SK-N-SH treated with all-trans-retinoic acid at 6 μM for 48 hours (cell line): ENCODE measurements at regions not wholly inside any gene's neighbourhood (a gene's known extent, or its start where the extent isn't known, plus 50 kb on each side); places are given as distances from the start of the nearest gene placed in this dataset.

Experiments
- ATAC-seq: fragments of 200-7000 bp; cut with Tn5 transposase; 3 replicates; pipeline ENCODE4 v1.9.1; 2020; ENCODE audit warnings: mild to moderate bottlenecking, moderate library complexity
- ARNTL ChIP-seq: fragments of 450-650 bp; formaldehyde crosslinking; IDR thresholded peaks from 2 replicates; pipeline ENCODE4 v1.5.0; 2020; ENCODE audit warnings: low read depth, mild to moderate bottlenecking, moderate library complexity, borderline replicate concordance
- BACH2 ChIP-seq: fragments of 250-450 bp; sonication (Bioruptor Pico); IDR thresholded peaks from 2 replicates; pipeline ENCODE4 v1.9.0; 2021; ENCODE audit warnings: mild to moderate bottlenecking, borderline replicate concordance
- GLIS3 ChIP-seq: fragments of 250-450 bp; sonication (Bioruptor Pico); IDR thresholded peaks from 2 replicates; pipeline ENCODE4 v1.5.0; 2020; ENCODE audit warnings: mild to moderate bottlenecking, moderate library complexity
- OSR1 ChIP-seq: fragments of 250-450 bp; sonication (Bioruptor Pico); IDR thresholded peaks from 2 replicates; pipeline ENCODE4 v1.8.0; 2022; ENCODE audit warnings: moderate library complexity, mild to moderate bottlenecking, inconsistent platforms
- PPARA ChIP-seq: fragments of 250-450 bp; sonication (Bioruptor Pico); IDR thresholded peaks from 2 replicates; pipeline ENCODE4 v1.5.0; 2020; ENCODE audit warnings: mild to moderate bottlenecking, borderline replicate concordance
- SNAI2 ChIP-seq: fragments of 250-450 bp; sonication (Bioruptor Pico); IDR thresholded peaks from 2 replicates; pipeline ENCODE4 v1.5.0; 2020; ENCODE audit warnings: mild to moderate bottlenecking, moderate library complexity
- TCF4 ChIP-seq: fragments of 250-450 bp; sonication (Bioruptor Pico); IDR thresholded peaks from 2 replicates; pipeline ENCODE4 v1.8.0; 2021; ENCODE audit warnings: mild to moderate bottlenecking, moderate library complexity, borderline replicate concordance
- TOX ChIP-seq: fragments of 250-450 bp; sonication (Bioruptor Pico); IDR thresholded peaks from 2 replicates; pipeline ENCODE4 v1.8.0; 2021; ENCODE audit warnings: mild to moderate bottlenecking, moderate library complexity, borderline replicate concordance
- ZC3H10 ChIP-seq: fragments of 250-450 bp; sonication (Bioruptor Pico); IDR thresholded peaks from 2 replicates; pipeline ENCODE4 v1.5.1; 2021; ENCODE audit warnings: mild to moderate bottlenecking, moderate library complexity
- ZFP3 ChIP-seq: fragments of 250-450 bp; sonication (Bioruptor Pico); IDR thresholded peaks from 2 replicates; pipeline ENCODE4 v1.5.0; 2020; ENCODE audit warnings: mild to moderate bottlenecking, moderate library complexity
- ZFP30 ChIP-seq: fragments of 450-650 bp; formaldehyde crosslinking; IDR thresholded peaks from 2 replicates; pipeline ENCODE4 v1.5.0; 2022; ENCODE audit warnings: mild to moderate bottlenecking, moderate library complexity
- ZNF565 ChIP-seq: fragments of 450-650 bp; formaldehyde crosslinking; conservative IDR thresholded peaks from 2 replicates; pipeline ENCODE4 v1.5.0; 2020; ENCODE audit warnings: low read depth, mild to moderate bottlenecking, moderate library complexity
- ZNF70 ChIP-seq: fragments of 450-650 bp; formaldehyde crosslinking; IDR thresholded peaks from 2 replicates; pipeline ENCODE4 v1.5.0; 2020; ENCODE audit warnings: mild to moderate bottlenecking, moderate library complexity
- ZNF8 ChIP-seq: fragments of 450-650 bp; formaldehyde crosslinking; IDR thresholded peaks from 2 replicates; pipeline ENCODE4 v1.5.0; 2020; ENCODE audit warnings: mild to moderate bottlenecking, moderate library complexity
- TF ChIP-seq, protein P1 (sequence below): fragments of 250-450 bp; sonication (Bioruptor Pico); IDR thresholded peaks from 2 replicates; pipeline ENCODE4 v1.8.0; 2021; ENCODE audit warnings: low read depth, mild to moderate bottlenecking, moderate library complexity, borderline replicate concordance
- TF ChIP-seq, protein P2 (sequence below): fragments of 250-450 bp; sonication (Bioruptor Pico); IDR thresholded peaks from 2 replicates; pipeline ENCODE4 v1.5.1; 2020; ENCODE audit warnings: low read depth, mild to moderate bottlenecking, moderate library complexity
- TF ChIP-seq, protein P3 (sequence below): fragments of 250-450 bp; sonication (Bioruptor Pico); IDR thresholded peaks from 2 replicates; pipeline ENCODE4 v1.8.0; 2020; ENCODE audit warnings: mild to moderate bottlenecking, moderate library complexity, borderline replicate concordance
- TF ChIP-seq, protein P4 (sequence below): fragments of 250-450 bp; sonication (Bioruptor Pico); IDR thresholded peaks from 2 replicates; pipeline ENCODE4 v1.5.1; 2021; ENCODE audit warnings: mild to moderate bottlenecking, moderate library complexity
- TF ChIP-seq, protein P5 (sequence below): fragments of 250-450 bp; sonication (Bioruptor Pico); IDR thresholded peaks from 2 replicates; pipeline ENCODE4 v1.5.0; 2020; ENCODE audit warnings: mild to moderate bottlenecking, moderate library complexity

DNA sequence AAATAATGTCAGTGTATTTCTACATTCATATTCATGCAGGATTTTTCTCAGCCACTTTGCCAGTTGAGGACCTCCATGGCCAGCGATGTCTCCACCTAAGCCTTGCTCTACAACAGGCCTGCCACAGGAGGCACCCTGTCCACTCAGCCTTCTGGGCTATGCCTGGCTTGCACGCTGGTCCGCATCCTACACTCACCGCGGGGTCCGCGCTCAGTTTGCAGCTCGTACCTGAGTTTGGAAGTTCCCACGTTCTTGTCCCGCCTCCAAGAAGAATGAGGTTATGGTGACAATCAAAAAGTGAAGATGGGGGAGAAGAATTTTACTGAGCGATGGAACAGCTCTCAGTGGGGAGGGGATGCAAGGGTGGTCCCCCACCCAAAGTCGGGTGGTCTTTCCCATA is 93.6 kb upstream of the GRIK1 start:
- TF ChIP-seq BACH2 (CRISPR knock-in tag), result no peak
- TF ChIP-seq, protein P1, sequence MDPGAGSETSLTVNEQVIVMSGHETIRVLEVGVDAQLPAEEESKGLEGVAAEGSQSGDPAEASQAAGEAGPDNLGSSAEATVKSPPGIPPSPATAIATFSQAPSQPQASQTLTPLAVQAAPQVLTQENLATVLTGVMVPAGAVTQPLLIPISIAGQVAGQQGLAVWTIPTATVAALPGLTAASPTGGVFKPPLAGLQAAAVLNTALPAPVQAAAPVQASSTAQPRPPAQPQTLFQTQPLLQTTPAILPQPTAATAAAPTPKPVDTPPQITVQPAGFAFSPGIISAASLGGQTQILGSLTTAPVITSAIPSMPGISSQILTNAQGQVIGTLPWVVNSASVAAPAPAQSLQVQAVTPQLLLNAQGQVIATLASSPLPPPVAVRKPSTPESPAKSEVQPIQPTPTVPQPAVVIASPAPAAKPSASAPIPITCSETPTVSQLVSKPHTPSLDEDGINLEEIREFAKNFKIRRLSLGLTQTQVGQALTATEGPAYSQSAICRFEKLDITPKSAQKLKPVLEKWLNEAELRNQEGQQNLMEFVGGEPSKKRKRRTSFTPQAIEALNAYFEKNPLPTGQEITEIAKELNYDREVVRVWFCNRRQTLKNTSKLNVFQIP, result no peak
- no peak for TF ChIP-seq ZNF70 (CRISPR knock-in tag)
- TF ChIP-seq ZFP3, result no peak
- TF ChIP-seq, protein P2, sequence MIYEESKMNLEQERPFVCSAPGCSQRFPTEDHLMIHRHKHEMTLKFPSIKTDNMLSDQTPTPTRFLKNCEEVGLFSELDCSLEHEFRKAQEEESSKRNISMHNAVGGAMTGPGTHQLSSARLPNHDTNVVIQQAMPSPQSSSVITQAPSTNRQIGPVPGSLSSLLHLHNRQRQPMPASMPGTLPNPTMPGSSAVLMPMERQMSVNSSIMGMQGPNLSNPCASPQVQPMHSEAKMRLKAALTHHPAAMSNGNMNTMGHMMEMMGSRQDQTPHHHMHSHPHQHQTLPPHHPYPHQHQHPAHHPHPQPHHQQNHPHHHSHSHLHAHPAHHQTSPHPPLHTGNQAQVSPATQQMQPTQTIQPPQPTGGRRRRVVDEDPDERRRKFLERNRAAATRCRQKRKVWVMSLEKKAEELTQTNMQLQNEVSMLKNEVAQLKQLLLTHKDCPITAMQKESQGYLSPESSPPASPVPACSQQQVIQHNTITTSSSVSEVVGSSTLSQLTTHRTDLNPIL (CRISPR knock-in tag), result no peak
- TF ChIP-seq PPARA (CRISPR knock-in tag), result no peak
- ATAC-seq, result no peak

DNA sequence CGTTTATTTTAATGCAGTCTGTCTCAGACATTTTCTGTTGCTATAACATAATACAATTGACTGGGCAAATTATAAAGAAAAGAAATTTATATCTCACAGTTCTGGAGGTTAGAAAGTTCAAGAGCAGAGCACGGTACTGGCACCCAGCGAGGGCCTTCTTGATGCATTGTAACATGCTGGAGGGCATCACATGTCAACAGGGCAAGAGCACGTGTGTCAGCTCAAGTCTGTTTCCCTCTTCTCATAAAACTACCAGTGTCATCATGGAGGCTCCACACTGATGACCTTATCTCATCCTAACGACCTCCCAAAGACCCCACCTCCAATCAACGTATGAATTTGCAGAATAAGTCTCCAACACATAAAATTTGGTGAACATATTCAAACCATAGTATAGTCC is 90.6 kb upstream of the GRIK1 start:
- no peak for ATAC-seq
- TF ChIP-seq ZNF70 (CRISPR knock-in tag) (no peak), TOX (no peak), ZNF565 (no peak), ARNTL (CRISPR knock-in tag) (no peak), PPARA (CRISPR knock-in tag) (no peak), GLIS3 (CRISPR knock-in tag) (no peak), ZC3H10 (no peak), TCF4 (CRISPR knock-in tag) (no peak), OSR1 (no peak), ZFP3 (no peak), SNAI2 (CRISPR knock-in tag) (no peak), ZFP30 (CRISPR knock-in tag) (no peak), ZNF8 (CRISPR knock-in tag) (no peak), BACH2 (CRISPR knock-in tag) (no peak)
- TF ChIP-seq, protein P1, result no peak
- TF ChIP-seq, protein P3, sequence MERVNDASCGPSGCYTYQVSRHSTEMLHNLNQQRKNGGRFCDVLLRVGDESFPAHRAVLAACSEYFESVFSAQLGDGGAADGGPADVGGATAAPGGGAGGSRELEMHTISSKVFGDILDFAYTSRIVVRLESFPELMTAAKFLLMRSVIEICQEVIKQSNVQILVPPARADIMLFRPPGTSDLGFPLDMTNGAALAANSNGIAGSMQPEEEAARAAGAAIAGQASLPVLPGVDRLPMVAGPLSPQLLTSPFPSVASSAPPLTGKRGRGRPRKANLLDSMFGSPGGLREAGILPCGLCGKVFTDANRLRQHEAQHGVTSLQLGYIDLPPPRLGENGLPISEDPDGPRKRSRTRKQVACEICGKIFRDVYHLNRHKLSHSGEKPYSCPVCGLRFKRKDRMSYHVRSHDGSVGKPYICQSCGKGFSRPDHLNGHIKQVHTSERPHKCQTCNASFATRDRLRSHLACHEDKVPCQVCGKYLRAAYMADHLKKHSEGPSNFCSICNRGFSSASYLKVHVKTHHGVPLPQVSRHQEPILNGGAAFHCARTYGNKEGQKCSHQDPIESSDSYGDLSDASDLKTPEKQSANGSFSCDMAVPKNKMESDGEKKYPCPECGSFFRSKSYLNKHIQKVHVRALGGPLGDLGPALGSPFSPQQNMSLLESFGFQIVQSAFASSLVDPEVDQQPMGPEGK (CRISPR knock-in tag), result no peak
- TF ChIP-seq, protein P4, sequence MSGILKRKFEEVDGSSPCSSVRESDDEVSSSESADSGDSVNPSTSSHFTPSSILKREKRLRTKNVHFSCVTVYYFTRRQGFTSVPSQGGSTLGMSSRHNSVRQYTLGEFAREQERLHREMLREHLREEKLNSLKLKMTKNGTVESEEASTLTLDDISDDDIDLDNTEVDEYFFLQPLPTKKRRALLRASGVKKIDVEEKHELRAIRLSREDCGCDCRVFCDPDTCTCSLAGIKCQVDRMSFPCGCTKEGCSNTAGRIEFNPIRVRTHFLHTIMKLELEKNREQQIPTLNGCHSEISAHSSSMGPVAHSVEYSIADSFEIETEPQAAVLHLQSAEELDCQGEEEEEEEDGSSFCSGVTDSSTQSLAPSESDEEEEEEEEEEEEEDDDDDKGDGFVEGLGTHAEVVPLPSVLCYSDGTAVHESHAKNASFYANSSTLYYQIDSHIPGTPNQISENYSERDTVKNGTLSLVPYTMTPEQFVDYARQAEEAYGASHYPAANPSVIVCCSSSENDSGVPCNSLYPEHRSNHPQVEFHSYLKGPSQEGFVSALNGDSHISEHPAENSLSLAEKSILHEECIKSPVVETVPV (CRISPR knock-in tag), result no peak
- TF ChIP-seq, protein P2 (CRISPR knock-in tag), result no peak
- TF ChIP-seq, protein P5, sequence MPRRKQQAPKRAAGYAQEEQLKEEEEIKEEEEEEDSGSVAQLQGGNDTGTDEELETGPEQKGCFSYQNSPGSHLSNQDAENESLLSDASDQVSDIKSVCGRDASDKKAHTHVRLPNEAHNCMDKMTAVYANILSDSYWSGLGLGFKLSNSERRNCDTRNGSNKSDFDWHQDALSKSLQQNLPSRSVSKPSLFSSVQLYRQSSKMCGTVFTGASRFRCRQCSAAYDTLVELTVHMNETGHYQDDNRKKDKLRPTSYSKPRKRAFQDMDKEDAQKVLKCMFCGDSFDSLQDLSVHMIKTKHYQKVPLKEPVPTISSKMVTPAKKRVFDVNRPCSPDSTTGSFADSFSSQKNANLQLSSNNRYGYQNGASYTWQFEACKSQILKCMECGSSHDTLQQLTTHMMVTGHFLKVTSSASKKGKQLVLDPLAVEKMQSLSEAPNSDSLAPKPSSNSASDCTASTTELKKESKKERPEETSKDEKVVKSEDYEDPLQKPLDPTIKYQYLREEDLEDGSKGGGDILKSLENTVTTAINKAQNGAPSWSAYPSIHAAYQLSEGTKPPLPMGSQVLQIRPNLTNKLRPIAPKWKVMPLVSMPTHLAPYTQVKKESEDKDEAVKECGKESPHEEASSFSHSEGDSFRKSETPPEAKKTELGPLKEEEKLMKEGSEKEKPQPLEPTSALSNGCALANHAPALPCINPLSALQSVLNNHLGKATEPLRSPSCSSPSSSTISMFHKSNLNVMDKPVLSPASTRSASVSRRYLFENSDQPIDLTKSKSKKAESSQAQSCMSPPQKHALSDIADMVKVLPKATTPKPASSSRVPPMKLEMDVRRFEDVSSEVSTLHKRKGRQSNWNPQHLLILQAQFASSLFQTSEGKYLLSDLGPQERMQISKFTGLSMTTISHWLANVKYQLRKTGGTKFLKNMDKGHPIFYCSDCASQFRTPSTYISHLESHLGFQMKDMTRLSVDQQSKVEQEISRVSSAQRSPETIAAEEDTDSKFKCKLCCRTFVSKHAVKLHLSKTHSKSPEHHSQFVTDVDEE (CRISPR knock-in tag), result no peak
